Heart left ventricle (tissue), 16 donors: ENCODE measurements at regions not wholly inside any gene's neighbourhood (a gene's known extent, or its start where the extent isn't known, plus 50 kb on each side); places are given as distances from the start of the nearest gene placed in this dataset.

Experiments used
- ATAC-seq, 4 donors: fragments of 200-7000 bp; cut with Tn5 transposase; one replicate each; pipeline ENCODE4 v1.9.1; 2020 to 2022; ENCODE audit warnings: moderate library complexity in 4 of 4, mild to moderate bottlenecking in 3 of 4, moderate number of reproducible peaks in 1 of 4
- DNase-seq, 5 donors: peaks; one replicate each; pipeline ENCODE4 v3.0.0-alpha.2; 2020
- H3K27ac ChIP-seq, 12 donors: fragments of 200-600 bp; sonication (generic) in 4 of 12; one replicate each; pipeline versions ENCODE4 v1.5.0 to v1.8.0; 2016 to 2022; ENCODE audit warnings: mild to moderate bottlenecking in 2 of 12
- H3K27me3 ChIP-seq, 9 donors: fragments of 200-600 bp; sonication (generic) in 2 of 9; one replicate each; pipeline versions ENCODE4 v1.5.1 to v1.8.0; 2016 to 2022; ENCODE audit warnings: mild to moderate bottlenecking in 3 of 9
- H3K36me3 ChIP-seq, 9 donors: fragments of 200-600 bp; sonication (generic) in 2 of 9; one replicate each; pipeline versions ENCODE4 v1.5.0 to v1.8.0; 2018 to 2022; ENCODE audit warnings: mild to moderate bottlenecking in 2 of 9
- H3K4me1 ChIP-seq, 12 donors: fragments of 200-600 bp; sonication (generic) in 4 of 12; one replicate each; pipeline versions ENCODE4 v1.5.0 to v1.8.0; 2016 to 2022; ENCODE audit warnings: mild to moderate bottlenecking in 3 of 12
- H3K4me3 ChIP-seq, 12 donors: fragments of 200-600 bp; sonication (generic) in 4 of 12; one replicate each; pipeline versions ENCODE4 v1.5.0 to v1.8.0; 2017 to 2022; ENCODE audit warnings: mild to moderate bottlenecking in 9 of 12, moderate library complexity in 4 of 12
- H3K9me3 ChIP-seq, 12 donors: fragments of 200-600 bp; sonication (generic) in 4 of 12; one replicate each; pipeline versions ENCODE4 v1.5.0 to v1.8.0; 2016 to 2022; ENCODE audit warnings: mild to moderate bottlenecking in 1 of 12
- POLR2A ChIP-seq, 2 donors: fragments of 450-650 bp; IDR thresholded peaks; one replicate each; pipeline ENCODE4 v1.6.1; 2017; ENCODE audit warnings: antibody characterized with exemption in 2 of 2, mild to moderate bottlenecking in 2 of 2, moderate library complexity in 2 of 2
- WGBS, 4 donors: extraction: QIAGEN DNeasy Blood & Tissue Kit in 2 of 4; methylation state at CpG; one replicate each; pipeline versions ENCODE4 v1.1.5 to v1.1.7; 2013 to 2018; 5-methylcytosine and 5-hydroxymethylcytosine counted together
- intact Hi-C, 10 donors: fragments of 100-400 bp; cut with DNase I; formaldehyde crosslinking; loops; one replicate each; pipeline versions ENCODE4 v1.11.1 to v1.14.2; 2022
- TF ChIP-seq, protein P1 (sequence below), 12 donors: fragments of 200-600 bp; sonication (generic) in 4 of 12; IDR thresholded peaks; one replicate each; pipeline versions ENCODE4 v1.5.0 to v1.8.0; 2018 to 2022; ENCODE audit warnings: antibody characterized with exemption in 12 of 12, mild to moderate bottlenecking in 5 of 12
- donor health status: ischemic (EF 13 %, LVEDD 7.1; RV severe dilation, severe dysfunction).
- donor health status: healthy with polysubstance abuse.
- donor health status: DM: no; HTN: yes; CAD: no.
- donor health status: DM: no; HTN: no; CAD: no.
- donor health status: ischemic (EF 25% LVEDD 6.9; RV normal size, moderate dysfunction).
- donor health status: ischemic (EF 25% LVEDD 5.7; RV mildly dilated, moderate dysfunction).
- donor health status: healthy.
- donor health status: DM: yes; HTN: yes; CAD: no.
- donor health status: ischemic (EF 35%, LVEDD 5.7; RV mildly dilated, moderate dysfunction).
- donor health status: nonischemic (EF 11% LVEDD 7.7; RV severe dilation, severe dysfunction).
- donor health status: DM: yes; HTN: yes; CAD: no.
- donor health status: PGD.
- donor health status: ischemic (EF 29% LVEDD 5.4; RV normal size, mild dysfunction).
- donor health status: nonischemic (EF 23%, LVEDD 6.1; RV moderate dilation, normal function).

DNA sequence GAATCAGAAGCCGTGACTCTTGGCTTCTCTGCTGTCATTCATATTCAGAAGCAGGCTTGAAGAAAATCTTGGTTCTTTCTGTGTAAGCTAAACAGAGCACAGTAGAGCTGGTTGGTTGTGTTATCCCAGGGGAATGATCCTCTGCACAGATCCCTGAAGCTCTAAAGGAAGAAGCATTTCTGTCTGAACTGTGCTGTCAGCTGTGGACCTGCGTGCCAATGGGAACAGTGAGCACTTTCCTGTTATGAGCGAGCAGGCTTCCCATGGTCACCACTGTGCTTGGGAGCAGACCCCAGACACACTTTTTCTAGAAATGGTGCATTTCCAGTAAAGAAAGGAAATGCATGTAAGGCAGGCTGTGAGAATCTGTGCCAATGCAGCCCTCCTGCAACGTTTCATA lies 490.2 kb downstream of the EPM2A start:
- no peak for ATAC-seq
- whole genome bisulfite sequencing, 4 donors, result 40 to 68% (median 49%) methylated on average over 4 of the region's 4 CpGs
- H3K27ac ChIP-seq, result no peak overlapping the region

DNA sequence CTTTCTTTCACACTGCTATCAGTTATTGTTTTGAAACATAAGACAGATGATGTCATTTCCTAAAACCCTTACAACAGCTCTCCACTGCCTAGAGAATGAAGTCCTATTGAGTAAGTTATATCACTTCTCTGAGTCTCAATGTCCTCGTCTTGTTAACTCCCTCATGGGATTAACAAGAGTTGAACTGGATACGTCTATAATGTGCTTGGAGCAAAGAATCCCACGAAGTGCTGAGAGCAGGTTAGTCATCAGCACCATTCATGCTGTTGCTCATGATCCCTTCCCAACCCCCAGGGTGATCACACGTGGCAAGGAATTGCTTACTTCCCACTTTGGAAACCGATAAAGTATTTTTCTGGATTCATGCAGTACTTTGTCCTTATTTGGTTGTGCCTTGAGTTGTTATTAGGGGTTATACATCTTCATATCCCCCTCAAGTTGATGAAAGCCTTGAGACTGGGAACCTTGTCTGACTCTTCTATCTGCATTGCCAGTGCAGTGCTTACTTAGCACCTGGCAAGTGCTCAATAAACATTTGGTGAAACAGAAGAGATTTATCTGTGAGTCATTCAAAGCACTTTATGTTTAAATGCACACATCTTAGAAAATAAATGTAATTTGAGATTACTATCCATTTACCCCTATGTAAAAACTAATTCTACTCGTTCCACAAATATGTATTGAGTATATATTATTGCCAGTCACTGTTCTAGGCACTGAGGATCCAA lies 487.5 kb downstream of the EPM2A start:
- Histone ChIP-seq H3K27me3 (no peaks in the 10 kb centered on the region), H3K4me3 (no peak overlapping the region), H3K27ac (no peak overlapping the region), H3K4me1 (no peaks in the 10 kb centered on the region), H3K36me3 (no peaks in the 10 kb centered on the region), H3K9me3 (no peaks in the 10 kb centered on the region)
- 55 to 67% (median 64%) methylated on average over 6 of the region's 6 CpGs for WGBS, 4 donors
- ATAC-seq (no peak), DNase-seq (no peak)
- intact Hi-C loops, result no loop called here
- TF ChIP-seq, protein P1, sequence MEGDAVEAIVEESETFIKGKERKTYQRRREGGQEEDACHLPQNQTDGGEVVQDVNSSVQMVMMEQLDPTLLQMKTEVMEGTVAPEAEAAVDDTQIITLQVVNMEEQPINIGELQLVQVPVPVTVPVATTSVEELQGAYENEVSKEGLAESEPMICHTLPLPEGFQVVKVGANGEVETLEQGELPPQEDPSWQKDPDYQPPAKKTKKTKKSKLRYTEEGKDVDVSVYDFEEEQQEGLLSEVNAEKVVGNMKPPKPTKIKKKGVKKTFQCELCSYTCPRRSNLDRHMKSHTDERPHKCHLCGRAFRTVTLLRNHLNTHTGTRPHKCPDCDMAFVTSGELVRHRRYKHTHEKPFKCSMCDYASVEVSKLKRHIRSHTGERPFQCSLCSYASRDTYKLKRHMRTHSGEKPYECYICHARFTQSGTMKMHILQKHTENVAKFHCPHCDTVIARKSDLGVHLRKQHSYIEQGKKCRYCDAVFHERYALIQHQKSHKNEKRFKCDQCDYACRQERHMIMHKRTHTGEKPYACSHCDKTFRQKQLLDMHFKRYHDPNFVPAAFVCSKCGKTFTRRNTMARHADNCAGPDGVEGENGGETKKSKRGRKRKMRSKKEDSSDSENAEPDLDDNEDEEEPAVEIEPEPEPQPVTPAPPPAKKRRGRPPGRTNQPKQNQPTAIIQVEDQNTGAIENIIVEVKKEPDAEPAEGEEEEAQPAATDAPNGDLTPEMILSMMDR (IDR thresholded peaks at IDR 0.05), result no peak
- no peak for TF ChIP-seq POLR2A (IDR thresholded peaks at IDR 0.05)

More for the DNA sequence above, 490.2 kb downstream of the EPM2A start:
- Histone ChIP-seq H3K4me1 (no peaks in the 10 kb centered on the region), H3K9me3 (no peaks in the 10 kb centered on the region), H3K36me3 (no peaks in the 10 kb centered on the region), H3K4me3 (no peak overlapping the region), H3K27me3 (no peaks in the 10 kb centered on the region)
- TF ChIP-seq POLR2A (IDR thresholded peaks at IDR 0.05), result no peak
- TF ChIP-seq, protein P1 (IDR thresholded peaks at IDR 0.05), result no peak
- intact Hi-C loops, result no loop called here
- no peak for DNase-seq

DNA sequence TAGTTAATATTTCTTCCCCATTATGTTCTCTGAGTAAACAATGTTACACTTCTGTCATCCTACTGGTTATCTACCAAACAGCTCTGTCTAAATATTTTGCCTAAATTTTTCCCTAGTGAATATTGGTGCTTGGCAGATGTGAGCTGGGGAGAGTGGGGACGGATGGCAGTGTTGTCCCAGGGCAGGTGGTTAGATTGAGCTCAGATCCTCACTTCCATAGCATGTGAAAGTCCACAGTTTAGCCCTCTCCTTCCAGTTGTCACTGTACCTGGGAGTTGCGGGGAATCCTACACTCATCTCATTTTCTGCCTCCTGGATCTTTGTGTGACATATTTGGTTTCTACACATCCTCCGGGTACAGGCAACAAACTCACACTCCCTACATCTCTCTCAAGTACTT lies 484.9 kb downstream of the EPM2A start:
- Histone ChIP-seq H3K27me3 (no peaks in the 10 kb centered on the region), H3K9me3 (no peaks in the 10 kb centered on the region), H3K4me1 (no peaks in the 10 kb centered on the region), H3K27ac (no peak overlapping the region), H3K36me3 (no peaks in the 10 kb centered on the region), H3K4me3 (no peak overlapping the region)
- 74 to 78% (median 77%) methylated on average over 3 of the region's 3 CpGs for WGBS, 4 donors
- DNase-seq (no peak), ATAC-seq (no peak)
- intact Hi-C loops, result no loop called here
- no peak for TF ChIP-seq POLR2A (IDR thresholded peaks at IDR 0.05)
- TF ChIP-seq, protein P1 (IDR thresholded peaks at IDR 0.05), result no peak

DNA sequence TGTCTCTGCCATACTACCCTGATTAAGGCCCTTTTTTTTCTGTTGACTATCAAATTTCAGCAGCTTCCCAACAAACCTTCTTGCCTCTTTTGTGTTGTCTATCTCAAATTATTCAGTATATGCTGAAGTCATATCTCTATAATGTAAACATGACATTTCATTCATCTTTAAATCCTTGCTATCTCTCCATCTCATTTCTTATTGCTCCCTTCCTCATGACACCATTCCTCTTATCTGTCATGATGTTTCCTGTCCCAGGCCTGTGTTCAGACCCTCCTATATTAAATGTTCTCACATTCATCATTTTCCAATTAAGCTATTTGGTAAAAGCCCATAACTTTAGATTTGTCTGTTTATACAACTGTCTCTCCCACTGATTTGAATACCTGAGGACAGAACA lies 482.6 kb downstream of the EPM2A start:
- no peaks in the 10 kb centered on the region for H3K36me3 ChIP-seq
- no peak for TF ChIP-seq POLR2A (IDR thresholded peaks at IDR 0.05)
- TF ChIP-seq, protein P1 (IDR thresholded peaks at IDR 0.05), result no peak
- ATAC-seq (no peak), DNase-seq (no peak)
- H3K27ac ChIP-seq, result no peak overlapping the region
- no peaks in the 10 kb centered on the region for H3K27me3 ChIP-seq
- intact Hi-C loops, result no loop called here
- no peaks in the 10 kb centered on the region for H3K4me1 ChIP-seq
- no peaks in the 10 kb centered on the region for H3K9me3 ChIP-seq
- H3K4me3 ChIP-seq, result no peak overlapping the region
